ENCODE measurements at regions not wholly inside any gene's neighbourhood (a gene's known extent, or its start where the extent isn't known, plus 50 kb on each side); places are given as distances from the start of the nearest gene placed in this dataset.

DNA sequence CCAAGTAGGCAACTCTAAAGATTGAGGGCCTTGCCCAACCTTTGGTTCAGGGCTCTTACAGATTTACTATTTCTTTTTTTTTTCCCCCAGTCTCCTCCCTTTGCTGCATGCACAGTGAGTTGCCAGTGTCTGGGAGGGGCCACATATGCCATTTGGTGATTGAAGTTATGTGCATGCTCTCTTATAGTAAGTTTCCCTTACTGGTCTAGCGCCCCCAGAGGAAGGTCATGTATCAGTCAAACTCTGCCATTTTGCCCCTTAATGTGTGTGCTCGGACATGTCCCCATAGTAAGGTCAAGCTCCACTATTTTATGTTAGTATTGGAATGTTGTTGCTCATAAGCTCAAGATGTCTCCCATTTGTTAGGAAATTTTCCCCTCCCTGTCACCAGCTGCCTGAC, 1138.0 kb upstream of the SLC10A2 start:
- no peak for DNase-seq

DNA sequence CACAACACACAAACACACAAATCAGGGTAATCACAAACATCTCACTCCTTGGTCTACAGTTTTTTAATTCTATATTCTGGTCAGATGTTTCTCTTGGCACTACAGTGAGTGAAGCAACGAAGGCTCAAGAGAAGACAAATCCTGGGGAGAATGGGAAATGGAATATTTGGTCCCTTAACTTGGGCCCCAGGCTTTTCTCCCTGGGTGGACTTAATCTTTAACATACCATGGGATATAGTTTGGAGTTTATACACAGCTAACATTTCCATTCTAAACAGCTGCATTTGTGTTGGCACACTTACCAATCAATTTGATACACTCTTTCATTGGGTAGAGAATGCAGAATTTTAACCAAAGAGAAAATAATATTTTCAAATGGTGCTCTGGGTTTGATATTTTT, 1132.6 kb upstream of the SLC10A2 start:
- DNase-seq: no peak

DNA sequence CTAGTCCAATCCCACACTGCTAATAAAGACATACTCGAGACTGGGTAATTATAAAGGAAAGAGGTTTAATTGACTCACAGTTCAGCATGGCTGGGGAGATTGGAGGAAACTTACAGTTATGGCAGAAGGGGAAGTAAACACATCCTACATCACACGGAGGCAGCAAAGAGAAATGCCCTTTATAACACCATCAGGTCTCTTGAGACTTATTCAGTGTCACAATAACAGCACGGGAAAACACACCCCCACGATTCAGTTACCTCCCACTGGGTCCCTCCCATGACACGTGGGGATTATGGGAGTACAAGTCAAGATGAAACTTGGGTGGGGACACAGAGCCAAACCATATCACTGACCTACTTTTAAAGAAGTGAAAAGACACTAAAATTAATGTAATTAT, 1130.4 kb upstream of the SLC10A2 start:
- no peak for DNase-seq

DNA sequence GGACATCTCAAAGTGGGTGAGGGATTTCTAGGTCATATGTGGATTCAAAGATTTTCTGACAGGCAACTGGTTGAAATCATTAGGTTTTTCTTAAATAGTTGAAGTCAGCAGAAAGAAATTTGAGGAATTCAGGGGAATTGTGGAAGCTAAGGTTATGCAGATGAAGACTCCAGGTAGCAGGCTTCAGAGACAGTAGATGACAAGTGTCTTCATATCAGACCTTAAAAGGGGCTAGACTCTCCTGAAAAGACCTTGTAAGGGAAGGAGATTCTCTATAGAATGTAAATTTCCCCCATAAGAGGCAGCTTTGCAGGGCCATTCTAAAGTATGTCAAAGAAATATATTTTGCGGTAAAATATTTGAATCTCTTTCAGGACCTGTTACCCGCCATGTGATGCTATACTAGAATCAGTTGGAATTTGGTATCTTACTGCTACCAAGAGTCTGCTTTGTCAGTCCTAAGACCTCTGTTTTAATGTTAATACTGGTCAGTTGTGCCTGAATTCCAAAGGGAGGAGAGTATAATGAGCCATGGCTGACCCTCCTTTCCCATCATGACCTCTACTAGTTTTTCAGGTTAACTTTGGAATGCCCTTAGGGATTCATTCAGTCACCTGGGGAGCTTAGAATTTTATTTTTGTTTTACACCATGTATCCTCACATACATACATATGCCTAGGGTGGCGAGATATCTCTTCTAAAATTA, 1115.5 kb upstream of the SLC10A2 start:
- no peak for DNase-seq

DNA sequence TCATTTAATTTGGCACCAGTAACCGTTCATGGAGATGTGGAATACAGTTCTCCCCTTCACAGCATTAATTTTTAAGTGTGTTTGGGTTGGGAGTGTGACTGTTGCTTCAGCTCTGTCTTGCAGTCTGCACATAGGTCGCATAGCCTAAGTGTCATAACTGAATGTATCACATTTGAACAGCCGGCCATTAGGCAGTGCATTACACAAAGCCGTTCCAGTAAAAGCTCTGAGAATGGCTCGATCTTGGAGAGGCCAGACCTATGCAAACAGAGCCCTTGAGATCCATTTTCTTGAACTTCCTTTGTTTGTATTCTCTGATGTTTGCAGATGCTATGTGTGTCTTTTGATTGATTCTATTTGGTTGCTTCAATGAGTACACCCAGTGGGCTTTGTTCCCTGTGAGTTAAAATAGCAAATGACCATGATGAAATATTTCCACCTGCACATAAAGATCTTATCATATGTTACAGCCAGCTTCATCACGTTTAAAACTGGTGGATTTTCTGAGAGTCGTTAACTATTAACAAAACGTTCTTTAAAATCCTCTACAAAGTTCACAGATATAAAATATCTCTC, 1104.9 kb upstream of the SLC10A2 start:
- no peak for DNase-seq

DNA sequence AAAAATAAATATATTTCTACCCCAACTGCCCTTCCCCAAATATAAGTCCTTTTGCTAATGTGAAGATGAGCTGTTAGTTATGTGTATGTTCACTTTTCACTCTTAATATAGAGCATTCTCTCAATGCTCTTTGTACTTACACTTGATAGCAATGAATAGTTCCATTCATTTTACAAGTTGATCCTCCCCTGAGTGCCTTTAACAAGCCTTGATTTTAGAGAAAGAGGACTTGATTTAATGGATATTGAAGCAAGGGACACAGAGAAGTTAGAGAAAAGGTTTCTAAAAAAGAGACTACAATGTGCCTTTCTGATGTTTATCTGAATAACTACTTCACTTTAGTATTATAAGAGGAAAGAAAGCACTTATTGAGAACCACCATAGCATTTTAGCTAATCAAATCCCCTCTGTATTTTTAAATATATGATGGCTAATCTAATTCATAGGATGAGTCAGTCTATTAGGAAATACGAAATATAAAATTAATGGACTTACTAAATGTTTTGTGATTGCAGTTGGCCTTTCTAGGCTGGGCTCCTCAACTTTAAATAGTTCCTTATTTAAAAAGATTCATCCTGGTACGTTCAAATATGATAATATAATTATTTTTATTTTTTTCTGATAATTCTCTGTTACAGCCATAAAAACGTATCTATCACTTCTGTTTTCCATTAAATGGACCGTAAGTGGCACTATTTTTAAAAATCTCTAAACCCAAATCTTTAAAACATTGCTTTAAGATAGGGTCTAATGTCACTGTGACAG, 1097.8 kb upstream of the SLC10A2 start:
- no peak for DNase-seq

DNA sequence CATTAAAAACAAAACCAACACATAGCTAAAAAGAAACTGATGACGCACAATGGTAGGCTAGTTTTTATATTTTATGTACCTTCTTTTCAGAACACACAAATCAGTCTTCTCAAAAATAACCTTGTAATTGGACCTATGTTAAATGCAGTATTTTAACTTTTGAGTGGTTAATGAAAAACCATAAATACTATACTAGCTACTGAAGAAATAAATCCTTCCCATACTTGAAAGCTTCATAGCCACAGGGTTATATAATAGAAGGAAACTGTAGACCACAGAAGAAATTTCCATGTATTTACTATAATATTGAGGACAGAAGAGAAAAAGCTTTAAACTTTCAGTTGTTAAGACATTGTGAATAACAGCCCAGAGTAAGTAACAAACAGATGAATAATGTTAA, 1094.3 kb upstream of the SLC10A2 start:
- DNase-seq: no peak

DNA sequence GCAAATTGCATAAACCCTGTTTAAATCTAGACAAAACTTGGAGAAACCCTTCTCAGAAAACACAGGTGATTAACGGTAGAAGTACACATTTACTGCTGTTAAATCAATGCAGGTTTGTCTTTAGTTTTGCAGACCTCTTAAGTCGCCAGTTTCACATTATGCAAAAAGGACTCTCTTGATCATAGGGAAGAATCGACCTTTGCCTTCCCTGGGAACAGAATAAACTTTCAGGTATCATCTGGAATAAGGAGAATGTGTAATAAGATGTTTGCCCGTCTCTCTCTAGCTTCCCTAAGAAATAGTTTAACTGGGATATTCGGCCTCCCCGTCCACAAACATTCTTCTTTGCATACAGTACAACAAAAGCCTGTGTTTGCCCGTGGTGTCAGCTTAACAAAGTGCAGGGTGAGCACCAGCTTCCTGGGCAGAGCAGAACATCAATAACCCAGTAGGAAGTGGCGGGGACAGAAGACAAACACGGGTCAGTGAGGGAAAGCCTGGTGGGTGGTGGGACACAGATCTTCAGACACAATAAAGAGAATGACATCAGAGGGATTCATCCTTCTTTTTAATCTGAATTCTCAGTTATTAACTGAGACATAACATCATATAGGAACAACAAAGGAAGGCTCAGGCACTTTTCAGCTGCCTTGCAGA, 1077.7 kb upstream of the SLC10A2 start:
- no peak for DNase-seq

DNA sequence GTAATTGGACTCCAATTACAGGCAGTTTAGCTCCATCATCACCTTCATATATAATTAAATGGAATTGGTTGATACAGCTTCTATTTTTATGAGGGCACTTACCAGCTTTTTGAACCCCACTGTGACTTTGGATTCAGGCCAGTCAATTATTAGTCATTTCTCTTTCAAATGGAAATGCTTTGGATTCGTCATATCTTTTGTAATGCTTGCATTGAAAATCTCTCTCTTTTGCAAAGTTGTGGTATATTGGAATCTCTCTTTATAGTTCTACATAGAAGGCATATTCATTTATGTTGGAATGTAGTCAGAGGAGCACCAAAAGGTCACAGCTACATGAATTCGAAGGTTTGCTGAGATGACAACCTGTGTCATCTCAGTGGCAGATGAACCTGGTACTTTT, 1074.3 kb upstream of the SLC10A2 start:
- DNase-seq: no peak

DNA sequence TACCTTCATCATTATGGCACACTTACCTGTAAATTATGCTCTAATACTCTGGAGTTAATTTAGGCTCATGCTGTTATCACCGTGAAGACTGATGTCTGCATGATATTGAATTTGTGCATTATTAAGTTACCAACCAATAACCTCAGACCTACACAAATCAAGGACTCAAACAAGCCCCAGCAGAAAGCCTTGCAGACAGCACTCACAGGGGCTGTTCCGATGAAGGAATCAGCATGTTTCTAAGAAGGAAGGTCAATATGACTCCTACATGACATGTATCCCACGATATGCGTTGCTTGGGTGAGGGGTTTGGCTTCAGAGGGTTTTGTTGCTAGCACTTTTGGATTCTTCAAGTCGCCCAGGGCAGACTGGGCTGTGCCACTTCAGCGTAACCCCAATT, 1071.2 kb upstream of the SLC10A2 start:
- no peak for DNase-seq

DNA sequence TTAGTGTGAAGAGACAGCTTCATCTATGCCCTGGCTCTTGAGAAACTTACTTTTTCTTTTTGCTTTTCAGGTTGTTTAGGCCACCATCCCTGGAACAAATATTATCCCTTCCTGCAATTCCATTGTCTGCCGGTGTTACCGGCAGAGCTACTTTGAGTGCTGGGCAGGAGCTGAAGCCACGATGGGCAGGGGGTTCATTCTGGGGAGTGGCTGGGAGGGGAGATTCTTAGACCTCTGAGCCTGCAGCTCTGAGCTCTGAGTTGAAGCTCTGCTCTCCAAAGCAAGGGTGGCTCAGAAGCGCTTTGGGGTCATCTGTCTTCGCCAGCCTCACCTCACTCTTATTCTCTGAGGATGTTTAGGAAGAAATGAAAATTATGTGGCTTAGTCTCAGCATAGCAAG, 1066.6 kb upstream of the SLC10A2 start:
- DNase-seq: no peak

DNA sequence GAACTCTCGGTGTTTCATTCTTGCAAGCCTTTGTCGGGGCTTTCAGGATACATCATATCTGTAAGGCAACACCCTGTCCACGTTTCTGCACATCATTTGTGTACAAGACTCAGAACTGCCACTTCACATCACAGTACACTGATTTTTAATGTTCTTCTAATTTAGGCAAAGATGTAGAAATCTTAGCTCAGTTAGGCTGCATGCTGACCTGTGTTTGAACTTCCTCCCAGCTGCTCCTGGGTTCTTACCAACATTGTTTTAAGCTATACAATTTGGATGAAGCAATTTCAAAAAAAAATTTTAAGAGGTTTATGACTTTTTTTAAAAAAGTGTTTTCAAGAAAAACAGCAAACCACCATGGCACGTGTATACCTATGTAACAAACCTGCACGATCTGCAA, 1047.9 kb upstream of the SLC10A2 start:
- DNase-seq: no peak

DNA sequence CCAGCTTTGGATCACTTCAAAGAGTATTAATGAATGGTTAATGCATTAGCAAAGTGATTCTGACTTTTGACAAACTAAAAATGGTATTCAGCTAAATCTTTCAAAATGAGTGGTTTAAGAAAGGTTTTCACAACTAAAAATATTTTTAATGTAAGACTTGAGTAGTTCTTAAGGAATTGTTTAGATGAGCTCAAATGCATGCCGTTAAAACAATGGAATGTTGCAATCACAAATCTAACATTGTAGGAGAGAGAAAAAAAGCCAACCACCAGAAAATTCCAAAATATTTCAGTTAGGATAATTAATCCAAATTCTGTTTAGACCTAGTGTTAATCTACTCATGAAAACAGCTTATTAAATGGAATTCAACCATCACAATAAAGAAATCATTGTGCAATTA, 1044.8 kb upstream of the SLC10A2 start:
- no peak for DNase-seq

DNA sequence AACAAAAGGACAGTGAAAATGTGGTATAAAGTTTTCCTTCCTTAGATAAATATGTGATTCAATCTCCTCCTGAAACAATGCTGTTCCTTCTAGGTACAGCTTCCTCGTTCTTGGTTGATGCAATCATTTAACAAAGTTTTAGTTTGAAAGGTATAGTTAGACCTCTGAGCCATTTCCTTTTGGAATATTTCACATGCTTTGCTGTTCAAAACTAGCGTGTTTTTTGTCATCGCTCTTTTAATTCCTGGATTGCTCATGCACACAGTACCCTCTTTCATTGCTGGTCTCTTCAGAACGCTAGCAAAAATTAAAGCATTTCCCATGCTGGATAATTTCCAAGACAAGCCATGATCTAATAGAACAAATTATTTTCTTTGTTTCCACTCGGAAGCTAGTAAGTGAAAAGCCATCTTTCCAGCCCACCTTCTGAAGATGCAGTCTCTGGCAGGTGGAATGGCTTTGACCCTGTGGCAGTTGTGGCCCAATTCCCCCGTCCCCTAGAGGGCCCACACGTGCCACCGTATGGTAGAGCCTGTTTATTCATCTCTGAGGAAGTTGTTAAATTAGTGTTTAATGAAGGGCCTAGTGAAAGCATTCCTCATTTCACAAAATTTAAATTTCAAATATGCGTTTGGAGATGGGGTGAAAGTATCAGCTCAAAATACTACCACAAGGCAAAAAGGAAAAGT, 1040.6 kb upstream of the SLC10A2 start:
- no peak for DNase-seq

DNA sequence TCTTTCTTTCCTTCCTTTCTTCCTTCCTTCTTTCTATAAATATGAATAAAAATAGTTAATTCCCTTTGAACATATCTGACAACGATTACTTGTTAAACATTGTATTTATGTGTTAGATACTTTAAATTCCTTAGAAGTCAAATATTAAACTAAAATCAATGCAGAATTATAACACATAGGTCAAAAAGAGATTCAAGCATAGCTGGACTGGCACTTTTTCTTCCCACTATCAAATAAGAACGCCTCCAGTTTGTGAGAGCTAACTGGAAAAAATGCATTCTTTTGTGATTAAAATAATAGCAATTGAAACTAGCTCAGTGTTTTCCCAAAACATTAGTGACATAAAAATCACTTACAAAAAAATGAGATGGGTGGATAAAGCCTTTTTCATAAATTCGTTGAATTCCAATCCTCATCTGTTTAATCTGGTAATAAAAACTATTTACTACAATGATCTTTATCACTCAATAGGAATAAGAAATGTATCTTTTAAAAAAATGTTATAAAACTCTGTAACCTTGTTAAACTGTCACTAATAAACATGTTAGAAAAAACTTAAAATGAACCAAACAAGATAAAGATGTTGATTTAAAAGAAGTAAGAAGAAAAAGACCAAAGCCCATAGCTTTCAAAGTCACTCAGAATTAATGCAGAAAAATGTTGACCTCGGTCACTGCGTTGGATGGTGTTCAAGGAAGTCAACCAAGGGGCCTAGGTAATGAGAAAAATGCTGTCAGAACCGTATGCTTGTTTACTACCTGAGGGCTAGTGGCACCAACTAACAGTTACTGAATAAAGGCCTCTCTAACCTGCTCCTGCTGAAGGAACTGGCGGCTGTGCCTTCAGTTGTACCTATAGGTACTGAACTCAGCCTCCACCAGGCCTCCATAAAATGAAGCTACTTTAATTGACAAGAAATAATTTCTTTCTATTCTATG, 1039.5 kb upstream of the SLC10A2 start:
- no peak for DNase-seq

DNA sequence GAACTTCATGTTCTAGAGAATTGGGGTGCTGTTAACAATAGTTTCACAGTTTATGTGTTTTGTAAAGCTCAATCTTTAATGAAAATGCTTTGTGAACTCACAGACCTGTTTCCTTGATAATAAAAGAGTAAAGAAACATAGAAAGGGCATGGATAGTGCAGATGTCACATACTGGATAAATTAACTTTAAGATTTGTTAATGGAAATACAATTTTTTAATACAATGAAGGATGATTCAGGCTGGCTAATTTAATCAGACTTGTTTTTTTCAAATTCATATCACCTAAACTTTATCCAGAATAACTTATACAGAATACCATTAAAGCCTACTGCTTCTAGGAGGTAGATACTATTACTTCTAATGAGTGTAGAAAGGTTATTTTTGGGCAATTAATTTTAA, 1033.5 kb upstream of the SLC10A2 start:
- no peak for DNase-seq

DNA sequence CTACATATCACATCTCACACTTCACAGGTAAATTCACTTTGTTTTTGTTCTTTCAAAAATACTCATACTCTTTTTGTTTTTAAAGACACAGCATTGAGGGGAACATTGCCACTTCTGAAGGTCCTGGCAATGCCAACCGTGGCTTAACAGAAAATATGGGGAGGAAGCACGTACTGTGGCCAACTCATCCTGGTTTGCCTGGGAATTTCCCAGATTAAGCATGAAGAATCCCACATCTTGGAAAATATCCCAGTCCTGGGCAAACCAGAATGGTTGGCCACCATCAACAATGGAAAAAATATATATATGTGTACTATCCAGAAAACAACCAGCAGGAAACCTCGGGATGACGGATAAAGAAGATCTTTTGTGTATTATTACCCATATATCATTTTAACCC, 1032.2 kb upstream of the SLC10A2 start:
- no peak for DNase-seq

DNA sequence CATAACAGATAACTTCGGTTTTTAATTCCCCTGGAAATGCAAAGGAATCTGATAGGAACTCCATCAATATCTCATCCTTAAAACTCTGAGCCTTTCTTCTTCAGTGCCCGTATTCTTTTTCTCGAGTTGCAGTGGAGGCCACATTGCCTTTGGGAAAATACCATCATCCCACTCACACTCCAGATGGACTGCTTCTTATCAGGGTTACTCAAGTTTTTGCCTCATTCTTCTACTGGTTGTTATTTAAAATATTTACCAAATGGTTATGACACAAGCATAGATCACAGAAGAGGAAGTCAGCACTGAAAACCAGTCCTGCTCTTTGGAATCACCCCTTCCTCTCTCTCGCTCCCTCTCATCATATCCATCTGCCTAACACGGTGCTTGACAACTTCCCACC, 1020.5 kb upstream of the SLC10A2 start:
- DNase-seq: no peak

DNA sequence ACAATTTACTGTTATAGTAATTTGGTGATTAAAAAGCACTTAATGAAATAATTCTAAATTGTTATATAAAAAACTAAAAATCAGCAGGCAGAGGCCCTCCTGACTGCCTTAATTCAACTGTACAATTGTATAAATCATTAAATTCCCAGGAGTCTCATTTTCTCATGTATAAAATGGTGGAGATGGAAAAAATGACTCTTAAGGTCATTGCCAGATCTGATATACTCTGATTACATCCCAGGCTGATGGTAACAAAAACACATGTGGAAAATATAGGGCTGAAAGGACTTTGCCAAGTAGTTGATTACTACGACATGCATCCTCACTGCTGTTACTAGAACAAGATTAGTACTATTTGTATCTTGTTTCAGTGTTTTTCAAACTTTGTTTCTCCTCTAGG, 1020.0 kb upstream of the SLC10A2 start:
- DNase-seq: no peak

DNA sequence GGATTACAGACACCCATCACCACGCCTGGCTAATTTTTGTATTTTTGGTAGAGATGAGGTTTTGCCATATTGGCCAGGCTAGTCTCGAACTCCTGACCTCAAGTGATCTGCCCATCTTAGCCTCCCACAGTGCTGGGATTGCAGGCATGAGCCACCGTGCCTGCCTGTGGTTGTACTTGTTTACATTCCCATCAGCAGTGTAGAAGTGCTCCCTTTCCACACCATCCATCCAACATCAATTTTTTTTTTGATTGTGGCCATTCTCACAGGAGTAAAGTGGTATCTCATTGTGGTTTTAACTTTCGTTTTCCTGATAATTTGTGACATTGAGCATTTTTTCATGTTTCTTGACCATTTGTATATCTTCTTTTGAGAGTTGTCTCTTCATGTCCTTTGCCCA, 1019.4 kb upstream of the SLC10A2 start:
- DNase-seq: no peak

DNA sequence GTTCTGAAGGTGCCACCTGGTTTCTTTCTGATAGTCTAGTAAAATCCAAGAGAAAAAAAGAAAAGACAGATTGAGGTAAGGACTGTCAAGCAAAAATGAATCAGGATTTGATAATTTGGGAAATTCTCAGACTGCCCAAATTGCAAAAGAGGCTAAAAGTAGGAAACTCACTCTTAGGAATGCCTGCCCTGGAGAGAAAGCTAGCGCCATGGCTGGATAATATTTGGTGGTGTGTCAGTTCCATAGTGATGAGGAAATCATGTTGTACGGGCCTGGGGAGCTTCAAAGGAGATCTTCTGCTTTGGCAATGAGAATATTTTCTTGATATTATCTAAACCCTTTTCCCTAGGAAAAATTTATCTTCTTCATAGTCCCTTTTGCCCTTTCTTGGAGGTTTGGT, 1008.1 kb upstream of the SLC10A2 start:
- DNase-seq: no peak

DNA sequence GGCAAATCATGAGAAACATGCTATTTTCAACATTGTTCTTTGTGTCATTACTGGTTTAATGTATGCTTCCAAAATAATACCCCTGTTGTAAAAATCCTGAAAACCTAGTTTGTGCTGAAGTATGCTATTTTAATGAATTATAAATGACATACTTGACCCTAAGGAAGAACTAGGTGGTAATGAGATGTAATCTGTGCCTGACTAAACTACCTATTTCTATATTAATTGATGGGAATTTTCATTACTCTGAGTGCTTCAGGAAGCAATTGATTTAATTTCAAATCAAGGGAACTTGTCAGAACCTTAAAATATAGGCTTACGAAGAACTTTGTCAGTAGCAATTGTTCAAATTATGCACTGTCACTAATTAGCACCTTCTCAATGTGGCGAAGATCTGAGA, 1005.6 kb upstream of the SLC10A2 start:
- no peak for DNase-seq

Measured in activated CD8-positive, alpha-beta memory T cell treated with anti-CD3 and anti-CD28 coated beads for 24 hours (primary cell).